T follicular helper cell (primary cell): ENCODE measurements at regions not wholly inside any gene's neighbourhood (a gene's known extent, or its start where the extent isn't known, plus 50 kb on each side); places are given as distances from the start of the nearest gene placed in this dataset.

Experiments used
- DNase-seq: peaks from one replicate; pipeline ENCODE4 v3.0.0-alpha.2; 2020; ENCODE audit warnings: low read depth

GRCh38 chr7:68663392-68663791, 934.9 kb upstream of the AUTS2 start:
- no peak for DNase-seq

GRCh38 chr7:68671046-68671445, 927.2 kb upstream of the AUTS2 start:
- no peak for DNase-seq

- no peak for DNase-seq
These were observed 926.6 kb upstream of the AUTS2 start for GRCh38 chr7:68671671-68672070.

GRCh38 chr7:68674826-68675225, 923.4 kb upstream of the AUTS2 start:
- DNase-seq = no peak

GRCh38 chr7:68676813-68677535, 921.3 kb upstream of the AUTS2 start:
- DNase-seq = no peak

GRCh38 chr7:68678196-68678595, 920.1 kb upstream of the AUTS2 start:
- DNase-seq = no peak

GRCh38 chr7:68679459-68680234, 918.6 kb upstream of the AUTS2 start:
- no peak for DNase-seq

GRCh38 chr7:68680235-68680872, 917.9 kb upstream of the AUTS2 start:
- no peak for DNase-seq

GRCh38 chr7:68682910-68683309, 915.4 kb upstream of the AUTS2 start:
- DNase-seq = no peak

GRCh38 chr7:68684246-68684839, 913.9 kb upstream of the AUTS2 start:
- no peak for DNase-seq

- no peak for DNase-seq
These were observed 913.3 kb upstream of the AUTS2 start for GRCh38 chr7:68684996-68685395.

GRCh38 chr7:68688416-68689086, 909.7 kb upstream of the AUTS2 start:
- no peak for DNase-seq

GRCh38 chr7:68689087-68689433, 909.2 kb upstream of the AUTS2 start:
- no peak for DNase-seq

GRCh38 chr7:68691261-68692216, 906.7 kb upstream of the AUTS2 start:
- DNase-seq = no peak

- no peak for DNase-seq
These were observed 905.8 kb upstream of the AUTS2 start for GRCh38 chr7:68692511-68692910.

GRCh38 chr7:68694656-68695055, 903.6 kb upstream of the AUTS2 start:
- DNase-seq = no peak

- DNase-seq = no peak
These were observed 900.4 kb upstream of the AUTS2 start for GRCh38 chr7:68697796-68698280.

GRCh38 chr7:68699090-68699711, 899.1 kb upstream of the AUTS2 start:
- no peak for DNase-seq

GRCh38 chr7:68700414-68700813, 897.9 kb upstream of the AUTS2 start:
- DNase-seq = no peak

GRCh38 chr7:68706291-68706690, 892.0 kb upstream of the AUTS2 start:
- no peak for DNase-seq
